ENCODE measurements at regions not wholly inside any gene's neighbourhood (a gene's known extent, or its start where the extent isn't known, plus 50 kb on each side); places are given as distances from the start of the nearest gene placed in this dataset.

DNA sequence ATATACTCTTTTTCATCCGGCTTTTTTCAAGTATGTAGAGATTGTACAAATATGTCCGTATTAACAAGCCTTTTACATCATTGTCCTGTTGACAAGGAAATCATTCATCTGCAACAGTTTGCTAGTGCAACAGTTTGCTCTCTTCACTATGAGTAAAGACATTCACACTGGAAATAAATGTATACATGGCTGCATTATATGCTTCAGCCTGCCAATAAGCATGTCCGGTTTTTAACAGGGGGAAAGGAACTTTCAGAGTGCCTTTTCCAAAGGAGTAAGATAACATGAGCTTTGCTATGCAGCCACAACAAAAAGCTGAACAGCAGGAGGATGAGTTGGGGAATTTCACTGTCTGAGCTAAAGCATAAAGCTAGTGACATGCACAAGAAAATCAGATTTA is 99.4 kb upstream of the ADTRP start:
- 0 out of 2 replicates have a peak, but pooled peaks have one; percentile 2 for TF ChIP-seq POLR2A (IDR thresholded peaks at IDR 0.05; ENCODE audit: low read depth, low read length)
- TF ChIP-seq POLR2AphosphoS5 (IDR thresholded peaks at IDR 0.05; ENCODE audit: low read depth, low read length), result no peak
- TF ChIP-seq TAF1 (IDR thresholded peaks at IDR 0.05; ENCODE audit: borderline replicate concordance, low read depth, low read length), result no peak
- no peak for FAIRE-seq
- DNase-seq (ENCODE audit: insufficient read length), result no peak

DNA sequence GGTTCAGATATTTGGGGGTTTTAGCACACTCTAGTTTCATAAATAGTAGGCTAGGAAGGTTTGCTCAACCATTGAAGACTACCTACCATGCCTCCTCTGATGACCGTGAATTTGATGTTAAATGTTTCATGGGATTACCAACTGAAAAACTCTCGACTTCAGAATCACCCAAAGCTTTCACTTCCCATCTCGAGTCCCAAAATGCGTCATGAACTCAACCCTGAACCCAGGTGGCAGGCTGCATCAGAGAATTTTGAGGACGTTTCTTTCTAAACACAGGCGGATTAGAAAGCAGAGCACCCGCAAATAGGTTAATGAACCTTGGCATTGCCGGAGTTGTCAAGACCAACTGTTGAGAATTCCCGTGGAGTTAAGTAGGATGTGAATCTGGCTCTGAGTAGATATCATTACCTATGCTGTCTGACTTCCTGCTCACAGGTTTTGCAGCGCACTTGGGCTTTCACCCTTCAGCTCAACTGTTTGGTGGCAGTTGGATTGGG is 98.4 kb upstream of the ADTRP start:
- FAIRE-seq, result peak; percentile 98
- DNase-seq (ENCODE audit: insufficient read length), result no peak
- TF ChIP-seq POLR2AphosphoS5 (IDR thresholded peaks at IDR 0.05; ENCODE audit: low read depth, low read length) (0 out of 2 replicates have a peak, but pooled peaks have one; percentile 51), POLR2A (IDR thresholded peaks at IDR 0.05; ENCODE audit: low read depth, low read length) (no peak; the same call in 1 of the 2 replicates)

DNA sequence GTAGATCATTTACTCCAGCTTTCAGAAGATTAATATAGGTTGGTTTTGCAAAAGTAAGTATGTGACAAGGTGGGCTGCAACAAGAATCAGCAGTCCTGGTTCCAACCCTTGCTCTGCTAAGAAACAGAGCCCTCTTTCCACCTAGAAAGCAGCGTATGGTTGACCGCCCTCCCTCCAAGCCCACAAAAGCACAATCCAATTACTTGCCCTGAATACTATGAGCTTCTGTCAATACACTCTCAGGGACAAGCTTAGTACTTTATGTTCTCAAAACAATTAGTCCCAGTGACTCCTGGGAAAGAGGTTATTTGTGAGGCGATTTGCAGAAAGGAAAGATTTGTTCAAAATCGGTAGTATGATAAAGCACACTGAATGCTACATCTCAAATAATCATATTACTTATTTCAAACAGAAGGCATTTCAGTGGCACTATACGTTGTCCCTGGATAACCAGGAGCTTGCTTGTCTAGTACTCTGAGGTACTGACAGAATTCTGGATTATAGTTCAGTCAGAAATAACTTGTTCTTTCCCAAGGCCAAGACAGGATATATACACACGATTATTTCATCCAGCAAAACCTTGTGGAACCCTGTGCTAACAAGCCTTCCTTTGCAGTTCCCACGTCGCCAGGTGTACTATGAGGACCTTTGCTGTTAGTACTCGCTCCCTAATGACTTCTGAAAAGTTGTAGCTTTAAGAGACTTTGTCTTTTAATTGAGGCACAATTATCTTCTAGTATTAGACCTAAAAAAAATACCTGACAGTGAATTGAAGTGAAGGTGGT is 96.9 kb upstream of the ADTRP start:
- TF ChIP-seq TAF1 (IDR thresholded peaks at IDR 0.05; ENCODE audit: borderline replicate concordance, low read depth, low read length) (no peak), POLR2AphosphoS5 (IDR thresholded peaks at IDR 0.05; ENCODE audit: low read depth, low read length) (no peak), POLR2A (IDR thresholded peaks at IDR 0.05; ENCODE audit: low read depth, low read length) (no peak)
- FAIRE-seq (peak; percentile 51), DNase-seq (ENCODE audit: insufficient read length) (no peak)

DNA sequence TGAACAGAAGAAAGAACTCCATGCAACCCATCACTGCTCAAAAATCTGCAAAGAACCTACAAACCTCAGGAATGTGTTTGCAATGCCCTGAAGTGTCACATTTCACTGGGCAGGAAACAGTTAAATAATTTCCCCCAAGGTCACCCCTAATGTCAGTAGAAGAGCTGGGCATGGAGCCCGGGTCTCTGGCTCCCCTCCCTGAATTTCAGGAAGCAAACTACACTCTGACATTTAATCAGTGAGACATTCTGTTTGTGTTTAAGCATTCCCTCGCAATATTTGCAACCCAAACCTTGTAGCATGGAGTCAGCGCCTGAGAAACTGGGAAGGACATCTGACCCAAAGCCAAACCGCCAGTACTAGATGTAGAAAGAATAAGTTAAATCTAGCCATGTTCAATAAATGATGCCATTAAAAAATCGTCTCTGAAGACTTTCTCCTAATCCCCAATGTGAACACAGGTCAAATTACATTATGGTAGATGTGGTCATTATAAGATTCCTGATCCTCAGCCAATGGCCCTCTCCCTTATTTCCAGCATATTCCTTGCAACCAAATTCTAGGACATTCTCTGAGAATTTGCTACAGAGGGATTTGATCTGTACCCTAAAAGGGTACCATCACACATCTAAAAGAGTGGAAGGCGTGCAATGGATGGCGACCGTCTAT is 91.2 kb upstream of the ADTRP start:
- TF ChIP-seq POLR2A (IDR thresholded peaks at IDR 0.05; ENCODE audit: low read depth, low read length) (no peak), TAF1 (IDR thresholded peaks at IDR 0.05; ENCODE audit: borderline replicate concordance, low read depth, low read length) (no peak), POLR2AphosphoS5 (IDR thresholded peaks at IDR 0.05; ENCODE audit: low read depth, low read length) (no peak)
- no peak for FAIRE-seq
- DNase-seq (ENCODE audit: insufficient read length), result no peak

- no peak for TF ChIP-seq POLR2A (IDR thresholded peaks at IDR 0.05; ENCODE audit: low read depth, low read length)
- TF ChIP-seq TAF1 (IDR thresholded peaks at IDR 0.05; ENCODE audit: borderline replicate concordance, low read depth, low read length), result no peak
- no peak for TF ChIP-seq POLR2AphosphoS5 (IDR thresholded peaks at IDR 0.05; ENCODE audit: low read depth, low read length)
- FAIRE-seq (peak; percentile 36), DNase-seq (ENCODE audit: insufficient read length) (no peak)
Measured at GRCh38 chr6:11868392-11868791, 89.8 kb upstream of the ADTRP start.

GRCh38 chr6:11865680-11866300 is 87.2 kb upstream of the ADTRP start:
- TF ChIP-seq TAF1 (IDR thresholded peaks at IDR 0.05; ENCODE audit: borderline replicate concordance, low read depth, low read length), result no peak
- no peak for TF ChIP-seq POLR2AphosphoS5 (IDR thresholded peaks at IDR 0.05; ENCODE audit: low read depth, low read length)
- TF ChIP-seq POLR2A (IDR thresholded peaks at IDR 0.05; ENCODE audit: low read depth, low read length), result no peak
- no peak for FAIRE-seq
- DNase-seq (ENCODE audit: insufficient read length), result no peak

GRCh38 chr6:11858439-11858838 is 79.8 kb upstream of the ADTRP start:
- TF ChIP-seq TAF1 (IDR thresholded peaks at IDR 0.05; ENCODE audit: borderline replicate concordance, low read depth, low read length), result no peak
- no peak for TF ChIP-seq POLR2A (IDR thresholded peaks at IDR 0.05; ENCODE audit: low read depth, low read length)
- no peak for TF ChIP-seq POLR2AphosphoS5 (IDR thresholded peaks at IDR 0.05; ENCODE audit: low read depth, low read length)
- no peak for FAIRE-seq

DNA sequence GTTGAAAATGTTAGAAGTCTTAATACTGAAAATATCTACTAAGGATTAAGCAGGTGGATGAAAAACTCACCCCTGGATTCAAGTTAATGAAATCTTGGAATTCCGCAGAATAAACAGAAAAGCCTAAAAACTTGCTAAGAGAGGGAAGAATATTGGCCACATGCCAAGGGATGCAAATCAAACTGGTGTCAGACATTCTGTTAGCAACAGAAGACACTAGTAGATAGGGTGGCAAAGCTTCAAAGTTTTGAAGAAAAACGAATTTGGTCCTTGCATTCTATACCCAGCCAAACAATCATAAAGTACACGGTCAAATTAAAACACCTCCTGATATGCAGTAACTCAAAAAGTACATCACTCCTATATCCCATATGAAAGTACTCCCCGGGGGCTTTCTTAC is 77.1 kb upstream of the ADTRP start:
- TF ChIP-seq TAF1 (IDR thresholded peaks at IDR 0.05; ENCODE audit: borderline replicate concordance, low read depth, low read length), result no peak
- no peak for TF ChIP-seq POLR2AphosphoS5 (IDR thresholded peaks at IDR 0.05; ENCODE audit: low read depth, low read length)
- TF ChIP-seq POLR2A (IDR thresholded peaks at IDR 0.05; ENCODE audit: low read depth, low read length), result no peak
- FAIRE-seq, result peak; percentile 70
- DNase-seq (ENCODE audit: insufficient read length), result no peak

More at GRCh38 chr6:11858439-11858838, 79.8 kb upstream of the ADTRP start:
- no peak for DNase-seq (ENCODE audit: insufficient read length)

GRCh38 chr6:11854408-11855165 is 76.0 kb upstream of the ADTRP start:
- TF ChIP-seq POLR2AphosphoS5 (IDR thresholded peaks at IDR 0.05; ENCODE audit: low read depth, low read length) (no peak), POLR2A (IDR thresholded peaks at IDR 0.05; ENCODE audit: low read depth, low read length) (no peak)
- DNase-seq (ENCODE audit: insufficient read length) (no peak), FAIRE-seq (peak; percentile 68)

- no peak for TF ChIP-seq POLR2AphosphoS5 (IDR thresholded peaks at IDR 0.05; ENCODE audit: low read depth, low read length)
- TF ChIP-seq POLR2A (IDR thresholded peaks at IDR 0.05; ENCODE audit: low read depth, low read length), result peak; percentile 23; the same call in 1 of the 2 replicates
- TF ChIP-seq TAF1 (IDR thresholded peaks at IDR 0.05; ENCODE audit: borderline replicate concordance, low read depth, low read length), result no peak
- DNase-seq (ENCODE audit: insufficient read length) (no peak), FAIRE-seq (peak; percentile 44)
Measured at GRCh38 chr6:11853678-11854407, 75.2 kb upstream of the ADTRP start.
